HG02981 (cell line): ENCODE measurements at regions not wholly inside any gene's neighbourhood (a gene's known extent, or its start where the extent isn't known, plus 50 kb on each side); places are given as distances from the start of the nearest gene placed in this dataset.

Experiments
- ATAC-seq: cut with Tn5 transposase; IDR thresholded peaks from one replicate; pipeline ENCODE4 v1.9.1; 2021; ENCODE audit warnings: mild to moderate bottlenecking, moderate library complexity; ENCODE audit not compliant: unreplicated experiment

DNA sequence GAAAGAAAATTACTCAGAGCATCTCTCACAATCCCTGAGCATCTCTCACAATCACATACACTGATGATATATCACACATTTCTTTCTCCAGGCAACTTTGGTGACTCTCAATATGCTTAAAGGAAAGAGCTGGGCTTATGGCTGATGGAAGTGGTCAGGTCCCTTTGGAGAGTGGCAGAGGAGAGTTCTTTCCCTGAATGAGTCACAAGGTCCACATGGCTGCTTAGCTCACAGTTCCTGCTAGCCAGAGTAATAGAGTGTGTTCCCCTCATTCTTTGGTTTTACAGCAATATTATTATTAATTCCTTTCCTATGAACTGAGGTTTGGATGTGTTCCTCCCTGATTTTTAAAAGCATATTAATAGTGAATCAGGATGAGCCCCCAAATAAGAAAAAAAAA is 287.4 kb downstream of the C7orf25 start:
- no peak for ATAC-seq

DNA sequence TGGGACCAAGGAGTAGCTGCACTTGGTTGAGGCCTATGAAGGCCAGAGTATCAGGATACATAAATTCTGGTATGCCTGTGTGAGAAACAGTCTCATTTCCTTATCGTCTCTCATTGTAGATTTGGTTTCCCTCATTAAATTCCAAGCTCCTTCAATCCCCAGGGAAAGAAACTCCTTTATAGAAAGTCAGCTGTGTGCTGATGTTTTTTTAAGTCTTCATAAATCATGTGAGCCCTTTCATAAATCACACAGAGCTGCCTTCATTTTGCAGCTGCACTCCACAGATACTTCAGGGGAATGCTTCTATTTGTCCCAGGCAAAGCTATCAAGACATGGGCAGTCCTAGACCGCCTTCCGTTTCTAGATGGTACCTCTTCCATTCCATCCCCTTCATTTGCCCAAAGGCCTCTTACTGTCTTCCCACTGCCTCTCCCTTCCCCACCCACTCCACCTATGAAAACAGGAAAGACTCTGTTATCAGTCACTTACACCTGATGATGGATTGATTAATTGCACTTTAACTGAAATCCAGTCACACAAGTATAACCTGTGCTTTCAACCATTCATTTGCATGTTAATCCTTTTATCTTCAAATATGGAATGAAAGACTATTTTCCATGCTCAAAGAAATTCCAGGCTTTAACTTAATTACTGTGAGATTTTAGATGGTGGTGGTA is 290.2 kb downstream of the C7orf25 start:
- ATAC-seq: no peak

DNA sequence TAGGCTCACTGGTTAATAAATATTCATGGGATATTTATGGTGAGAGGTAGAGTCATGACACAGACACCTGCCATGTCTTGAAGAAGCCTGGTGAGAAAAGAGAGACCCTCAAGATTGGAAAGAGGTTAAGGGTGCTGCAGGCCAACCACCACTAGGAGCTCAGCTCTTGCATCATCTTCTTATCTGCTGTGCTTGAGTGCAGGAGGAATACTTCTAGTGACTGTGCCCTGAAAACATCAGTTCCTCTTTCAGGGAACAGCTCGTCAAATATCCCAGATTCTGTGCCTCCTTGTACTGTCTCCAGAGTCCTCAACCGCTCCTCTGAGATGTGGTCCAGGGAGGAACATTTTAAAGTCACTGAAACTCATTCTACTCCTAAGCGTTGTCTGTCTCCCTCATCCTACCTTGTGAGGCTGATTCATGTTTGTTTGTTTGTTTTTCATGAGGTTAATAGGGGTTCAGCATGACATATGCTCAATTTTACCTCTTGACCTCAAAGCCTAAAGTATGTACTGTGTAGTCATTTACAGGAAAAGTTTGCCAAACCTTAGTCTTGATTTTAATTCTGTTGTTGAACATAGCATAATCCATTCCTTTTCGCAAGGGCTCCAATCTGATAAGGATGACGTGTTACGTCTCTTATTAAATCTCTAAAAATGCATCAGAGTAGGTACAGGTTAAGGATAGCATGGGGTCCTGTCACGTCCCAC is 293.1 kb downstream of the C7orf25 start:
- no peak for ATAC-seq

GRCh38 chr7:42617806-42618457 is 293.9 kb downstream of the C7orf25 start:
- no peak for ATAC-seq

DNA sequence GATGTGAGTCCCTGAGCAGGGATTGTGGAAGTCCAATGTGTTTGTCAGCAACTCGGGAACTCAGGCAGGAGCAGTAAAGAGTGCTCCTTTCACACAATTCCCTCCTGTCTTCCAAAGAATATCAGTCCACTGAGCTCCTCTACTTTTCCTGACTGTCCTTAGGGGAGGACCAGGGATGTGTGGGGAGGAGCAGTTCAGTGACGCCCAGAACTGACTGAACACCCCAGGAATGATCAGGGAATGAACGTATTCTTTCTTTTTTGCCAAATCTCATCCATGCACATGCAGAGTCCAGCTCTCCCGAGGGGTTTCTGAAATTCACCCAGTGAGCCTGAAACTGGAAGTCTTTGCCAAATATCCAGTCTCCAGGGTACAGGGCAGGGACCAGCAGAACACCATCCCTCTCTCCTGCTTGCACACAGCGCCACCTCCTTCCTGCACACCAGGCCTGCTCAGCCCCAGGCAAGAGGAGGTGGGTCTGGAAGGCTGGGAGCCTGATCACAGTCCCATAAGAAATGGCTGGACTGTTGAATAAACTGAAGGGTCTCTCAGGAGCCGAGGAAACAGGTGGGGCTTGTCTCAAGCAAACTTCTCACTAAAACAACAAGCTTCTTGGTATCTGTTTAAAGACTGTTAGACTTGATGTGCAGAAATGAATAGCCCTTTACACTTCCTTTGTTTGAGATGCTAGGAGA is 294.7 kb downstream of the C7orf25 start:
- ATAC-seq: no peak

GRCh38 chr7:42614636-42615035 is 297.2 kb downstream of the C7orf25 start:
- ATAC-seq: no peak

GRCh38 chr7:42611961-42612360 is 299.9 kb downstream of the C7orf25 start:
- ATAC-seq: no peak

DNA sequence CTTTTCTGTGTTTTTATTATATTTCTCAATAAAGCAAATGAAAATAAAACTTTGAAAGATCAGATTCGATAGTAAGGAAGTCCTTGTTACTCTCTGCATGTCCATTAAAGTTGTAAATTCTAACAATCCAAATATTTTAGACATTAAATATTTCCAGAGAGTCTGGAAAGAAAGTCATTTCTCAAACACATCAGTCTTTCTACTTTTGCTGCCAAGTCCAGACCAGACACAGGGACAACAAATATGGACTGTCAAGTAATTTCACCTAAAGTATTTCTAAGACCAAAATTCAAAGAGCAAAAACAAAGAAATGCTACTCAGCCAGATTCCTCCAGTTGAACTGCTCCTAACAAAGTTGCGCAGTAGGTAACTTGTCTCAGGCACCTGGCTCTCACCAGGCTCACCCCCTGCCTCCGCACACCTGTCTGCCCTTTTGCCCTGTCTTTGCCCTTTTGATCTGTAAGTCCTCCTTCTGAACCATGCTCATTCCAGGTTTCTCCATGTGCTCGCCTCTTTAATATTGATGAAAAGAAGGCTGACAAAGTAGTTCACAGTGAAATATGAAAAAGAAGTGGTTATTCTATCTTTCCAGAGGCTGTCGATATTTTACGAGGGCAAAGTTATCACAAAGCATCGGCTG is 300.5 kb downstream of the C7orf25 start:
- ATAC-seq: no peak

DNA sequence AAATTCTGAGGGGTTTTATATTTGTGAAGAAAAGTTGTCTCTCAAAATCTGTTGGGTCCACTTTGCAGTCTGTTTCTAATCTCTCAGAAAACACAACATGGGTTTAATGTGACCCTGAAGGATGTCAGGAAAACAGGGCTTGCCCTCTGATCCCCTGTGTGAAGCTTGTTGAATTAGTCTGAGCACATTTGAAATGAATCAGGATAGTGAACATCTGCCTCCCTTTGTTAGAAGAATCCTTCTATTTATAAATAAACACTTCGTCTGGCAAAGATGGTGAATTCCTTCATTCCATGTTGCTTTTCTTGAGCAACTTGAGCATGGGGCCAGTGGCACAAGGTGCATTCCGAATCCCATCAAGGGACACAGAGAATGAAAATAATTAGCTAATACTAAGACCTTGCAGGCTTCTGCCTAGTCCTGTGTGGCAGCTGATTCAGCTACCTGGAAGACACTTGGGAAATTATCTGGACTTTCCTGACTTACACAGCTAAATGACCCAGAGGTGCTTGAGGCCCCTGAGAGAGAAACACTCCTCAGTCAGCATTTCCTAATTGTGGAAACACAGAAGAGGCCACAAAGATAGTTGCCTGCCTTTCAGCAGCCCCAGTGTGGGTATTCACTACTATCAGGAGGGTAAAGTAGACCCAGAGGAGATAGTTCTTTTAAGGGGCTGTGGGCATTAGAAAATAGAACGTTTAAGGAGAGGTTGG is 305.5 kb downstream of the C7orf25 start:
- ATAC-seq: no peak

DNA sequence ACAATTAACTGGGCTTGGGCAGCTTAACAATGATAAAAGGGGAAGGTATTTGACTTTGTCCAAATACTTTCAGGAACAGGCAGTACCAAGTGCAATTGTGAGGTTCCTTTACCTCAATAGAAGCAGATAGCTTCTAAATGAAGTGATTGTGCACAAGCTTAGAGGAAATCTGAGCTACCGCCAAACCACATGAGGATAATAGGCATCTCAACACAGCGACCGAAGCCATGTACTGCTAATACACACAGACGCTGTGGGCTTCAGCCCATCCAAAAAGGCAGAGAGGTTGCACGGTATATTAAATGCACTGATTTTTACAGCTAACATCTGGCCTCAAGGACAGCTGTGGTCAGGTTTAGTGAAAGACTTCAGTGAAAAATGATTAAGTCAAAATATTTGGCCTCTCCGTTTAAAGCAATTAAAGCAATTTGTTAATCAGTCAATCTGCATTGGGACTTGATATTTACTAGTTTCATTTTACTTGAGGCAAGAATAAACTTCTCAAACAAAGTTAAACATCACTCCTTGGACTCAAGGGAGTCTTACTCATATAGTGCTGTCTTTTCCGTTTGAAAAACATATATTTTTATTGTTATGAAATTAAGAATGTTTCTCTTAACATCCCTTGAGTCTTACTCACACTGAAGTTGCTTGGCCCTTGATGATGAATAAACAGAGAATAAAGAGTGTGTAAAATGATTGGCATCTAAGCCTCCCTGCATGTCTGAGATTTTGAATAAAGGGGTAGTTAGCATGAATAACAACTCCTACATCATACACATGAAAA is 306.3 kb downstream of the C7orf25 start:
- no peak for ATAC-seq

- no peak for ATAC-seq
These were observed 308.4 kb downstream of the C7orf25 start for GRCh38 chr7:42603496-42603895.

- no peak for ATAC-seq
These were observed 314.6 kb downstream of the C7orf25 start for GRCh38 chr7:42597300-42597699.

DNA sequence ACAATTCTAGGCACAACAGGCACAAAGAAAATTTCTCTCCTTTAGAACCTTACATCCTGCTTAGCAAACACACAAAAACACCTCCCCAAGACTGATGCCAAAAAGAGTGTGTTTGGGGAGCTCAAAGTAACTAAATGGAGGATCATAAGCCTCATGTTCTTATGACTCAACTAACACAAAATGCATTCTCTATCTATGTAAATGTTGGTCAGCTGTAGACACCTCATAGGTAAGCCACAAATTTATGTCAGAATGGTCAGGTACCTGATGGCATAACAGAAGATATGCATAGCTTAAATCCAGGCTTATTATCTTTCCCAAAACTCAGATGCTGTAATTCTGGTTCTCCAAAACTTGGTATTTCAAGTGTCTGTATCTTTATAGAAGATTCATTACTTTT is 315.1 kb downstream of the C7orf25 start:
- no peak for ATAC-seq

DNA sequence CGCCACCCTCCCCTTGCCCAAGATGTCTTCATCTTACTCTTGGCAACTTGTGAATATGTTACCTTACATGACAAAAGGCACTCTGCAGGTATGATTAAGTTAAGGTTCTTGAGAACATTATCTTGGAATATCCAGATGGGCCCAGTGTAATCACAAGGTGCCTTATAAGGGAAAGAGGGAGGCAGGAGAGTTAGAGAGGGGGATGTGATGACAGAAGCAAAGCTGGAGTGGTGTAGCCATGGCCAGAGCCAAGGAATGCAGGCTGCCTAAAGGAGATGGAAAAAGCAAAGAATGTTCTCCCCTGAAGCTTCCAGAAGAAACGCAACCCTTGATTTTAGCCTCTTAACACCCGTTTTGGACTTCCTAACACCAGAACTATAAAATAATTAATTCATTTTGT is 318.0 kb downstream of the C7orf25 start:
- ATAC-seq: no peak

DNA sequence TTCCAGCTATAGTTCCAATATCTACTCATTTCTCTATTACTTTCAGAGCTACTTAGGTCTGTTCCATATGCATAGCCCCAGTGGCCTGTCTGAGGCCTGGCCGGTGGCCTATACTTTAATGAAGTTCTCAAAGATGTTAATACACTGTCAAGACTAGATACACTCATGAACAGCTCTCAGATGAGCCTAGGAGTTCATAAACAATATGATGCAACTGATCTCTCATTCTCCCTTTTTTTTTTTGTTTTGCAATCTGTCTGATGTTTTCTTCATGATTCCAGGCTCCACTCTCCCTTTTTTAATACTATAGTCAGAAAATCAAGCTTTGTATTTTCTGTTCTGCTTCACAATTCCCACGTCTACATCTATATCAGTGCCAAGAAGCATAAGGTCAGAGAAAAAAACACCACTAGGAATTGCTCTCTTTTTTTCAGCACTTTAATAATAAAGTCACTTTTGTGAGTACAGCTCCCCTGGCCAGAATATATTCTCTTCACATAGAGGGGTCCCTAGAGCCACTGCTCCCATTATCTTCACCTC is 321.0 kb downstream of the C7orf25 start:
- no peak for ATAC-seq

GRCh38 chr7:42588876-42589275 is 323.0 kb downstream of the C7orf25 start:
- ATAC-seq: no peak

DNA sequence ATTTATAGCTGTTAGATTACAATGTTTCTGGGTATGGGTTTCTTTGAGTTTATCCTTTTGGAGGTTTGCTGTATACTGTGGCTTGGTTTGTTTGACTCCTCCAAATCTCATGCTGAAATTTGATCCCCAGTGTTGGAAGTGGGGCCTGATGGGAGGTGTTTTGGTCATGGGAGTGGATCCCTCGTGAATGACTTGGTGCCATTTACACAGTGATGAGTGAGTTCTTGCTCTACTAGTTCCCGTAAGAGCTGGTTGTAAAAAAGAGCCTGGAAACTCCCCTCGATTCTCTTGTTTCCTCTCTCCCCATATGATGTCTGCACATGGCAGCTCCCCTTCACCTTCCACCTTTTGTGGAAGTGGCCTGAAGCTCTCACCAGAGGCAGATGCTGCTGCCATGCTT is 324.1 kb downstream of the C7orf25 start:
- ATAC-seq: no peak

DNA sequence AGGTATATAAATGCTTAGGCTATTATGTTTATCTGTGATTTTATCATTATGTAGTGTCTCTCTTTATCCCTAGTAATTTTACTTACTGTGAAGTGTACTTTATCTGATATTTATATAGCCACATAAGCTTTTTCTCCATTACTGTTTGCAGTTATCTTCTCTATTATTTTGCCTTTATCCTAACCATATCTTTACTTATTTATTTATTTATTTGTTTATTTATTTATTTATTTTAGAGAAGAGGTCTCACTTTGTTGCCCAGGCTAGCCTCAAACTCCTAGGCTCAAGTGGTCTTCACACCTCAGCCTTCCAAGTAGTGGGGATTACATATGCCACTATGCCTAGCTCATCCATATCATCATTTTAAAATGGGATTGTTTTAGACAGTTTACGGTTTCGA is 331.8 kb downstream of the C7orf25 start:
- no peak for ATAC-seq

DNA sequence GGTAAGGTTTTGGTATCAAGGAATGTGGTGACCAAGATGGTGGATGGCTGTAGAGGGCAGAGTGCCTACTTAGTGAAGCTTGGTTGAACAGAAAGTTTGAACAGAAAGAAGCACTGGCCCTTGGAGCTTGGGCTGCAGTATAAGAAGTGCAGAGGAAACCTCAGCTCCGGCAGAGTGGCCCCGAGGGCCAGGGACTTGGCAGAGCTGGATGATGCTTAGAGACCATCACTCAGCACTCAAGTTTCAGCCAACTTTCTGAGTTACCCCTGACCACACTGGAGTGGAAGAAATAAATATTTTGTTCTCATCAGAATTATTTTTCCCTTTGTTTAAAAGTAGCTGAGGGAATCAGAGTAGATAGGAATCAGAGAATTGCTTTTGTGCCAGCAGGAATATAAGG is 336.7 kb downstream of the C7orf25 start:
- ATAC-seq: no peak
